ENCODE measurements at regions not wholly inside any gene's neighbourhood (a gene's known extent, or its start where the extent isn't known, plus 50 kb on each side); places are given as distances from the start of the nearest gene placed in this dataset.
"Not testable (repeated sequence)": the region's sequence is repeated elsewhere in the genome, so short reads cannot be mapped to it uniquely, and the experiment has no call there.

- TF ChIP-seq POLR2A (IDR thresholded peaks at IDR 0.05) = not testable (repeated sequence)
- TF ChIP-seq, protein P1, sequence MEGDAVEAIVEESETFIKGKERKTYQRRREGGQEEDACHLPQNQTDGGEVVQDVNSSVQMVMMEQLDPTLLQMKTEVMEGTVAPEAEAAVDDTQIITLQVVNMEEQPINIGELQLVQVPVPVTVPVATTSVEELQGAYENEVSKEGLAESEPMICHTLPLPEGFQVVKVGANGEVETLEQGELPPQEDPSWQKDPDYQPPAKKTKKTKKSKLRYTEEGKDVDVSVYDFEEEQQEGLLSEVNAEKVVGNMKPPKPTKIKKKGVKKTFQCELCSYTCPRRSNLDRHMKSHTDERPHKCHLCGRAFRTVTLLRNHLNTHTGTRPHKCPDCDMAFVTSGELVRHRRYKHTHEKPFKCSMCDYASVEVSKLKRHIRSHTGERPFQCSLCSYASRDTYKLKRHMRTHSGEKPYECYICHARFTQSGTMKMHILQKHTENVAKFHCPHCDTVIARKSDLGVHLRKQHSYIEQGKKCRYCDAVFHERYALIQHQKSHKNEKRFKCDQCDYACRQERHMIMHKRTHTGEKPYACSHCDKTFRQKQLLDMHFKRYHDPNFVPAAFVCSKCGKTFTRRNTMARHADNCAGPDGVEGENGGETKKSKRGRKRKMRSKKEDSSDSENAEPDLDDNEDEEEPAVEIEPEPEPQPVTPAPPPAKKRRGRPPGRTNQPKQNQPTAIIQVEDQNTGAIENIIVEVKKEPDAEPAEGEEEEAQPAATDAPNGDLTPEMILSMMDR (IDR thresholded peaks at IDR 0.05) = not testable (repeated sequence)
Observed at GRCh38 chr2:87691899-87692592, 55.8 kb upstream of the PLGLB2 start.

Measured in right lobe of liver (tissue), 4 donors.